Right cardiac atrium (tissue), 5 donors: ENCODE measurements at regions not wholly inside any gene's neighbourhood (a gene's known extent, or its start where the extent isn't known, plus 50 kb on each side); places are given as distances from the start of the nearest gene placed in this dataset.
A peak's percentile ranks its signal among the peaks of the same experiment; 100 is the strongest.

Experiments used
- ATAC-seq, 2 donors: fragments of 200-7000 bp; cut with Tn5 transposase; one replicate each; pipeline versions ENCODE4 v1.8.0 to v1.9.1; 2020; ENCODE audit warnings: moderate library complexity in 2 of 2, mild to moderate bottlenecking in 1 of 2
- DNase-seq, 3 donors: peaks; one replicate each; pipeline ENCODE4 v3.0.0-alpha.2; 2020
- H3K27ac ChIP-seq: one replicate; pipeline ENCODE4 v1.5.1; 2013; ENCODE audit warnings: mild to moderate bottlenecking, low read length, control low read depth, moderate library complexity
- H3K27me3 ChIP-seq: one replicate; pipeline ENCODE4 v1.6.1; 2013; ENCODE audit not compliant: control insufficient read depth, insufficient read depth
- H3K4me1 ChIP-seq: one replicate; pipeline ENCODE4 v1.6.1; 2013; ENCODE audit warnings: low read length; ENCODE audit not compliant: control insufficient read depth, insufficient read depth
- H3K4me3 ChIP-seq: one replicate; pipeline ENCODE4 v1.5.1; 2013; ENCODE audit warnings: low read length, control low read depth
- H3K9me3 ChIP-seq: one replicate; pipeline ENCODE4 v1.6.1; 2013; ENCODE audit warnings: low read length; ENCODE audit not compliant: control insufficient read depth
- WGBS: extraction: QIAGEN DNeasy Blood & Tissue Kit; methylation state at CpG from one replicate; pipeline ENCODE4 v1.1.7; 2013; 5-methylcytosine and 5-hydroxymethylcytosine counted together
- intact Hi-C, 4 donors: fragments of 100-400 bp; cut with DNase I; formaldehyde crosslinking; loops; one replicate each; pipeline versions ENCODE4 v1.11.0 to v1.14.0; 2022 to 2023
- donor health status: healthy with polysubstance abuse.
- donor health status: DM: no; HTN: yes; CAD: no.
- donor health status: DM: no; HTN: no; CAD: no.
- donor health status: DM: no; HTN: yes; CAD: no; lungs with severe emphysema.
- donor health status: DM: yes; HTN: yes; CAD: no.

DNA sequence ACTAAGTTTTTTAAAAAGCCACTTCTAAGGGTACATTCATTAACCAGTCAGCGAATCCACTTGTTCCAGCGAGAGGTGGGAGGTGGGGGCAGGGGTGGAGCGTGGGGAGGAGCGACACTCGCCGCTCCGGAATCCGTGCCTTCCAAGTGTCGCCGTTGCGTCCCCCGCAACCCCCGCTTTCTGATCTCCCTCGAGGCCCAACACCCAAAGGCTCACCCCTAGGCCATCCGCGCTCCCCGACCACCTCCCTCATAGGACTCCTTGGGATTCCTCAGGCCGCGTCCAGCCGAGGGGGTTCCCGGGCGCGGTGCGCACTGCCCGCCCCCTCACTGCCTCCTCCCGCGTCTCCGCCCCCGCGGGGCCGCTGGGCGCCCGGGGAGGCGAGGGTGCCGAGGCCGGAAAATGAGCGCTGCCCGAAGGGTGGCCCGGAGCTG, 108.1 kb upstream of the STOX2 start:
- Histone ChIP-seq H3K9me3 (no peaks in the 10 kb centered on the region), H3K27ac (peak overlapping the region; percentile 71), H3K4me1 (peaks cover 2% of the 10 kb centered on the region), H3K27me3 (no peaks in the 10 kb centered on the region), H3K4me3 (peak overlapping the region; percentile 76)
- under 1% methylated on average over 39 of the region's 39 CpGs for WGBS
- intact Hi-C loops, result no loop called here
- peak; percentile 80 to 88 for ATAC-seq
- peak; percentile 55 to 85 (median 81) for DNase-seq

DNA sequence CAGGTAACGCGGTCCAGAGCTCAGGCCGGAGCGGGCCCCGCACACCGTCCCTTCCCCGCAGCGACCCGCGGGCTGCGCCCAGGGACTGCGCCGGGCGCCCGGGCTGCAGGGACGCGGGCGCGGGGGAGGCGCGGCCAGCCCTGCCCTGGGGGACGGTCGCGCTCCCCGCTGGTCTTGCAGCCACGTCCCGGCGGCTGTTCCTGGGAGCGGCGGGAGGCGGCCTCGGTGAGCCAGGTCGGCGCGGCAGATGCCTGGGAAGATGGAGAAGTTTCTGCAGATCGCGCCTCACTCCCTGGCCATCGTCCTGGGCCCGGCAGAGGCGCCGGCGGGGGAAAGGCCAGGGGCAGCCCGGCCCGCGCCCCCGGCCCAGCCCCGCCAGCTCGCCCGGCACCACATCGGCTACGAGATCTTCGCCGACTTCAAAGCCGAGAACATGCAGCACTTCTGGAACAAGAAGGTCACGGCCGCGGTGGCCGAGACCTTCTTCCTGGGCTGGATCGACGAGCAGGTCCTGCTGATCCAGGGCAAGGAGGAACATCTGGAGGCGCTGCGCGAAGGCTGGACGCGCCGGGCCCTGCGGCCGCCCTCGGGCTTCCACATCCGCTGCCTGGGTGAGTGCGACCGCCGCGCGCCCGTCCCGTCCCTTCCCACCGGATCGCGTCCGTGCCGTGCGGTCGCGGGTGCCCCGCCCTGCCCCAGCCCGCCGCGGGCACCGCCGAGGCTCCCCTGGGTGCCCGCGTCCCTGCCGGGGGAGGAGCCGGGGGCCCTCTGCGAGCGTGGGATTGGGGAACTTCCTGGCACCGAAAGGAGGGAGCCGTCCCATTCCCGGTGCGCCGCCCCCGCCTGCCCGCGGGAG, 107.4 kb upstream of the STOX2 start:
- peak; percentile 79 to 80 for ATAC-seq
- under 1% methylated on average over 105 of the region's 105 CpGs for WGBS
- Histone ChIP-seq H3K27me3 (no peaks in the 10 kb centered on the region), H3K27ac (peak overlapping the region; percentile 71), H3K4me1 (peaks cover 2% of the 10 kb centered on the region), H3K9me3 (no peaks in the 10 kb centered on the region), H3K4me3 (peak overlapping the region; percentile 76)
- DNase-seq, result peak; percentile 44 to 81 (median 73)
- intact Hi-C loops, result no loop called here

DNA sequence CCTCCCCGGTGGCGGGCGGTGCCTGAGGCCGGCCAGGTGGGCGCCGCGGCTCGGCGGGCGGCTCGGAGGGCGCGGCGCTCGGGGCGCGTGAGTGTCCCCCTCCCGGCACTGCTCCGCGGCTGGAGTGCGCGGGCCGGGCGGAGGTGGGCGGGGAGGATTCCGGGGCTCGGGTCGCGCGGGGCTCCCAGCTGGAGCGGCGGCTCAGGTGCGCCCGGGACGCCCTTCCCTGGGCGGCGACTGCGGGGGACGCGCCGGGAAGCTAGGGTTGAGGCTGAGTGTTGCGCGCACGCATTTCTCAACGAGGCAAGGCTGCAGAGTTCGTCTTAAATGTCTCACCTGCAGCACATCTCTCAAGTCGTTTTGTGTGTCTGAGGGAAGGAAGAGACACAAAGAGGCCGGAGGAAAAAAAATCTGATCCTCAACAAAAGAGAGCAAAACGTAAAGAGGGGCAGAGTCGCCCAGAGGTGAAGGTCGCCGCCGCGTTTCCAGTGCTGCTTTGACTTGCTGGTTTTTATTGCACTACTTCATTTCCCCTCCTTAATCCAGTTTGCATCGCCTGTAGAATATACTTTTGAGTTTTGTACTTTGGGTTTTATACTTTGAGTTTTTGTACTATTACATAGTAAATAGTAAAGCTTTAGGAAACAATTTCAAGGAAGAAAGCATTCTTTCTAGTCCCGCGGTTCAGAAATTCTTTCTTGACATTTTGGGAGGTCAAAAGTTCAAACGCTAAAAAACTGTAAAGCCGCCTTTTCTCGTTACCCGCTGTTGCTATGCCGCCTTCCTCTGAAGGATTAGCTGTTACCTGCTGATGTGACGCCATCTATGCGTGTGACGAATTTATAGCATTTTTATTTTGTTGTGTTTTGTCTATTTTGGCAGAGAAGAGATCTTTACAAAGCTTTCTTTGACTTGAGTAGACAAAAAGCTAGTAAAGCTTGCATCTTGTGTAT, 106.5 kb upstream of the STOX2 start:
- intact Hi-C loops, result no loop called here
- no peak for ATAC-seq
- Histone ChIP-seq H3K4me1 (peaks cover 2% of the 10 kb centered on the region), H3K9me3 (no peaks in the 10 kb centered on the region), H3K27me3 (no peaks in the 10 kb centered on the region), H3K4me3 (peak overlapping the region; percentile 76), H3K27ac (peak overlapping the region; percentile 22)
- DNase-seq, result peak in 1 of 3 donors; percentile 51
- 10% methylated on average over 65 of the region's 65 CpGs for whole genome bisulfite sequencing

DNA sequence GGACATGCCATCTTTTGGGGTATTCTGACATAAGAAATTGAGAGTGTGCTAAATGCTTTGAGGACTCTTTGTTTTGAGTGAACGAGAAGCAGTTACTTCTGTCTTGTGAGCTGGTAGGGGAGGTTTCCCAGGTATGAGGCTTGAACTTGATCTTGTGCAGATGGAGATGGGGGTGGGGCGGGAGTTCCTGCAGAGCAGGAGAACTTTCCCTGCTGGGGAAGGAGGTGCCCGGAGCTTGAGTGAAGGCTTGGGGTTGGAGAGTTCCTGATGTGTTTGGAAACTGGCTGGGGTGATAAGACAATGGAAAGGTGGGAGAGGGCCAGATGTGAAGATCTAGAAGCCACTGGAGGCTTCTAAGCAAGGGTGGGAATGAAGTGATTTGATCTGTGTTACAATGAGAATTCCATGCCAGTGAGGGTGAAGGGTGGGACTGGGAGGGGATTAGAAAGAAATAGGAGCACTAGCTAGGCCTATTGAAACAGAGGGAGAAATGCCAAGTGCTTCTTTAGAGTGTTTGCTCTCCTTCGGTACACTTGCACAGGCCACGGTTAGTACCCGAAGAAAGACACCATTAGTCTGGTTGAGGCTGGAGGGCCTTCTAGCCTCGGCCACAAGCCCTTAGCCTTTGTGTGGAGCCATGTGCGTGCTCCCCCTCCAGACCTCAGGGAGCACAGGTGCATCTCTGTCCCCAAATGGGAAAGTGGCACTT, 103.5 kb upstream of the STOX2 start:
- WGBS, result 84% methylated on average over 8 of the region's 8 CpGs
- H3K27me3 ChIP-seq, result no peaks in the 10 kb centered on the region
- H3K27ac ChIP-seq, result no peak overlapping the region
- H3K9me3 ChIP-seq, result no peaks in the 10 kb centered on the region
- H3K4me1 ChIP-seq, result peaks cover 2% of the 10 kb centered on the region
- DNase-seq (no peak), ATAC-seq (no peak)
- H3K4me3 ChIP-seq, result no peak overlapping the region
- intact Hi-C loops, result no loop called here

DNA sequence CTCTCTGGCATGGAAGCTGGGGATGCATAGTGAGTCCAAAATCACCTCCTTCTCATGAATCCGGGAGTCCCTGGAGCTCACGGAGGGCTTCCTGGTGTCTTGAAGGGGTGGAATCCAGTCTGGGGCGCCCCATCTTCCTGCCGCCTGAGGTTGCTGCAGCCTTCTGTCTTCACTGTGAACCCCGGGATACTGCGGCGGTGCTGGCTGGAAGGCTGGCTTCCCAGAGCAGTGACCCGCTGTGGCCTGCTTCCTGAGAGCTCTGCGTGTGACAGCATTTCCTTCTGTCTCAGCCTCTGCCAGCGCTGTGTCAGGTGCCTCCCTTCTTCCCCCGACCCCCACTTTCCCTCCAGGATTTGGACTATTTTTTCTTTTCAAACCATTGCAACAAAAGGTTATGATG, 98.8 kb upstream of the STOX2 start:
- ATAC-seq (peak; percentile 68 to 73), DNase-seq (peak in 2 of 3 donors; percentile 67 to 68)
- no peaks in the 10 kb centered on the region for H3K9me3 ChIP-seq
- H3K4me1 ChIP-seq, result peaks cover 2% of the 10 kb centered on the region
- peak overlapping the region; percentile 40 for H3K27ac ChIP-seq
- no peaks in the 10 kb centered on the region for H3K27me3 ChIP-seq
- H3K4me3 ChIP-seq, result no peak overlapping the region
- intact Hi-C loops, result no loop called here
- 55% methylated on average over 11 of the region's 11 CpGs for WGBS

DNA sequence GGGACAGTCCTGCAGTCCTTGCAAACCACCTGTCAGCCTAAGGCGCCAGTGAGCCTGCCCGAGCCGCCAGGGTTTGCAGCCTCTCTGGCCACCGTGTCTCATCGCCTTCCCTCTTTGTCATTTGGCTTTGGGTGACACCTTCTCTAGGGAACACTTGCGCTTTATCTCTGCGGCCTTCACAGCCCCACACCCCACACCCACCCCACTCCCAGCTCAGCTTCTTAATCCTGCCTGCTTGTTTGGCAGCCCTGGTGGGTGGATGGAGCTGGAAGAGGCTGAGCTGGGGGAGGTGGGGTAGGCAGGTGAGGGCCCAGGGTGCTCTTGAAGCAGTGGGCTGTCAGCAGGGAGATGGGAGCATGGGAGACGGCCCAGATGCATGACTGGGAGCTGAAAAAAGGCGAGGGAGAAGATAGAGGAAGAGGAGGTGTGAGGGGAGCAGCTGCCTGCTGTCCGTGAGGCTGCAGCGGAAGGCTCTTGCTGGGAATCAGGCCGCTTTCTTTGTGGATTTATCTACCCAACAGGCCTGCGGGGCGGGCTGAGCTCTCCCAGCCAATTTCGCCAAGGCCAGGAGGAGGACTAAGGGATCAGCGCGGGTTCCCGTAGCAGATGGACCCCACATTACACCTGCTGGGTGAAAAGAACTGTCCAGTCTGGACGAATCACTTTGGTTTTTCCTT, 97.5 kb upstream of the STOX2 start:
- ATAC-seq, result peak; percentile 73 to 89
- DNase-seq, result peak in 2 of 3 donors; percentile 62 to 76

DNA sequence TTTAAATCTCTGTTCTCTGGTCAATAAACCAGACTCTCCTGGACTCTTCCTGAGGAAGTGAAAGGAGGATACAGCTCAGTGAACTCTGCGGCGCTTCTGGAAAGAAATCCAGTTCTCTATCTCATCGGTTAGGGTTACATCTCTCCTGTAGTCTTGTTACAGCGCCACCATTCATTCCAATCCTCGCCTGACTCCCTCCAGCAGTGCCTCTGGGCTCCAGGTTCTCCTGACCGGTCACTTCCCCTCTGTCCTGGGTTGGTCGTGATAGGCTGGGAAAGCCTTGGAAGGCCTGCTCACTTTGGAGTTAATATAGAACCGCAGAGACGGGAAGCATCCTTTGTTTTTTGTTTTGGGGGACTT, 97.0 kb upstream of the STOX2 start:
- intact Hi-C loops, result no loop called here
- peak; percentile 67 to 82 for ATAC-seq
- H3K27ac ChIP-seq, result peak overlapping the region; percentile 90
- no peaks in the 10 kb centered on the region for H3K9me3 ChIP-seq
- WGBS, result 30% methylated on average over 9 of the region's 9 CpGs
- H3K4me3 ChIP-seq, result peak overlapping the region; percentile 18
- H3K4me1 ChIP-seq, result no peaks in the 10 kb centered on the region
- H3K27me3 ChIP-seq, result no peaks in the 10 kb centered on the region
- peak in 1 of 3 donors; percentile 64 for DNase-seq

More for the DNA sequence above, 97.5 kb upstream of the STOX2 start:
- H3K4me3 ChIP-seq, result peak overlapping the region; percentile 18
- intact Hi-C loops, result no loop called here
- H3K9me3 ChIP-seq, result no peaks in the 10 kb centered on the region
- H3K27ac ChIP-seq, result peak overlapping the region; percentile 90
- H3K4me1 ChIP-seq, result no peaks in the 10 kb centered on the region
- no peaks in the 10 kb centered on the region for H3K27me3 ChIP-seq
- WGBS, result 45% methylated on average over 19 of the region's 19 CpGs

DNA sequence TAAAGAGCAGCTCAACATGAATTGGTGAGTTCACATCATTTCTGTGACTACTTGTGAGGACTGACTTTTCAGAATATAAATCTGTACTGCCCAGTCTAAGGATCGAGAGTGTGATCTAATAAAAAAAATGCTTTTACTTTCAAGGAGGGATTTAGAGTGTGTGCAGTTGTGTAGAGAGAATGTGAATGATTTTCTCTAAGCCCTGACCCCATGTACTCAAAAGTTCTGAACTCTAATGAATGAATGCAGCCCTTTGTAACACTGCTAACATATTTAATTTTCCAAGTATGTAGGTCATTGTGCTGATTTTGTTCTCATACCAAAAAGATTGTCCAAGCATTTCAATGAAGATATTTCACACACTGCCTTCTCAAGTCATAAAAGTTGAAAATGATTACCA, 92.5 kb upstream of the STOX2 start:
- no peak for ATAC-seq

DNA sequence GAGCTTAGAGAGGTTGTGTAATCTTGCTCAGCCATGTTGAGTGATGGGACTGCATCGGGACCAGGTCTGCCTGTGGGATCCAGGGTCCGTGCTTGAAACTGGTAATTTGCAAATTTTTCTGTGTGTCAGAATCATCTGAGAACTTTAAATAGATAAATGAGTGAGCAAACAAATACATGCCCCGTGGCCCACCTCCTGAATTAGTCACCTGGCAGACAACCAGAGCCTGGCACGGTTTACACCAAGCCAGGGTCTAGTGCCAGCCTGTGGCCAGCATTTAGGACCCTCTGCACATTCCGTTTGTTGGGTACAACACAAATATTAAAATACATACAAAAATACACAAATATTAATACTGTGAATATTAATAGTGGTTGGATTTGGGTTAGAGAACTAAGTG, 90.6 kb upstream of the STOX2 start:
- 82% methylated on average over 5 of the region's 5 CpGs for WGBS
- no peaks in the 10 kb centered on the region for H3K9me3 ChIP-seq
- no peak overlapping the region for H3K27ac ChIP-seq
- no peak overlapping the region for H3K4me3 ChIP-seq
- intact Hi-C loops, result no loop called here
- H3K4me1 ChIP-seq, result no peaks in the 10 kb centered on the region
- no peaks in the 10 kb centered on the region for H3K27me3 ChIP-seq
- DNase-seq (peak in 1 of 3 donors; percentile 24), ATAC-seq (no peak)

More for the DNA sequence above, 92.5 kb upstream of the STOX2 start:
- Histone ChIP-seq H3K27ac (no peak overlapping the region), H3K27me3 (no peaks in the 10 kb centered on the region), H3K9me3 (no peaks in the 10 kb centered on the region), H3K4me1 (no peaks in the 10 kb centered on the region), H3K4me3 (no peak overlapping the region)
- intact Hi-C loops, result no loop called here
- no peak for DNase-seq
- WGBS, result 60% methylated on average over 1 of the region's 1 CpG

DNA sequence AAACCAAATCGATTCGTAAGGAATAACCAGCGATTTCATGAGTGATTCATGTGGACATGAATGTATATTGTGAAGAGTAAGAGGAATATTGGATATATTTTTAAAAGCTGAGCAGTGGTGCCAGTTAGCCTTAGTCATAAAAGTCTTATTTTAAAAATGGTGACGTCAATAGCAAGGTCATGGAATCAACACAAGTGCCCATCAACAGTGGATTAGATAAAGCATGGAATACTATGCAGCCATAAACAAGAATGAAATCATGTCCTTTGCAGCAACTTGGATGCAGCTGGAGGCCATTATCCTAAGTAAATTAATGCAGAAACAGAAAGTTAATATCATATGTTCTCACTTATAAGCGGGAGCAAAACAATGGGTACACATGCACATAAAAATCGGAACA, 89.0 kb upstream of the STOX2 start:
- ATAC-seq (no peak), DNase-seq (no peak)
- intact Hi-C loops, result no loop called here
- WGBS, result 97% methylated on average over 6 of the region's 6 CpGs
- Histone ChIP-seq H3K4me1 (no peaks in the 10 kb centered on the region), H3K4me3 (no peak overlapping the region), H3K27ac (no peak overlapping the region), H3K27me3 (no peaks in the 10 kb centered on the region), H3K9me3 (no peaks in the 10 kb centered on the region)
